ENCODE measurements at regions not wholly inside any gene's neighbourhood (a gene's known extent, or its start where the extent isn't known, plus 50 kb on each side); places are given as distances from the start of the nearest gene placed in this dataset.

DNA sequence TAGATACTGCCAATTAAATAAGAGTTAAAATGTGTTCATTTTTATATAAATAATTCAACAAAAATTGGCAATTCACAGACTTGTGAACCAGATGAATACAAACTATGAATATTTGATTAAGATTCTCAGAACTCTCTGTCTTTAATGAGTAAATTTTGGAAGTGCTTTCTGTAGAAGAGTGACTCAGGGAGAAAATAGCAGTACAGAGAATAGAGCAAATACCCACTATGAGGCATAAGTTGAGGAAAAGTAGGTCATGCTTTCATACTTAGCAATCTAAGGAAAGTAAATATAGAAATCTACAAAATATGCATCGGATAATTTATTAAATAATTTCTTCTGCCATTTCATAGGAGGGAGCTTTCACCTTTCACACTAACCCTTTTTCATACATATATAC lies 117.7 kb upstream of the TMEM106B start:
- H3K4me3 Mint-ChIP-seq = no peak overlapping the region
- intact Hi-C loops (cut with micrococcal nuclease) = no loop called here

GRCh38 chr7:12094365-12094921 lies 116.7 kb upstream of the TMEM106B start:
- intact Hi-C loops (cut with micrococcal nuclease) = no loop called here
- Histone ChIP-seq H3K9me3 (replicated peaks in 1 of 2; ENCODE audit: control insufficient read depth in 1 of 2, insufficient read depth in 1 of 2, low read length in 2 of 2) (peaks cover 0 to 3% of the 10 kb centered on the region in 2 donors), H2AFZ (ENCODE audit: insufficient read depth, low read depth, low read length, poor library complexity, severe bottlenecking) (no peak overlapping the region), H3K4me1 (ENCODE audit: control insufficient read depth in 1 of 2, insufficient read depth in 2 of 2, low read length in 2 of 2) (no peaks in the 10 kb centered on the region), H3K4me2 (replicated peaks; ENCODE audit: extremely low read depth, low read length, poor library complexity, severe bottlenecking) (no peak overlapping the region), H3K4me3 (replicated peaks in 1 of 3; ENCODE audit: low read depth in 2 of 3, low read length in 3 of 3) (no peak overlapping the region), H3K27ac (ENCODE audit: low read depth in 1 of 2, low read length in 2 of 2) (no peak overlapping the region), H3K9ac (ENCODE audit: insufficient read depth, low read length, poor library complexity, severe bottlenecking) (no peak overlapping the region), H3K79me2 (ENCODE audit: insufficient read depth, low read length) (no peaks in the 10 kb centered on the region), H3K36me3 (replicated peaks in 1 of 2; ENCODE audit: control insufficient read depth in 1 of 2, insufficient read depth in 2 of 2, low read length in 2 of 2) (no peaks in the 10 kb centered on the region), H3K27me3 (ENCODE audit: control insufficient read depth in 2 of 2, insufficient read depth in 2 of 2, low read length in 2 of 2) (no peaks in the 10 kb centered on the region), H4K20me1 (ENCODE audit: insufficient read depth, low read length) (no peaks in the 10 kb centered on the region)
- no peak for DNase-seq
- H3K9me3 Mint-ChIP-seq = peaks cover 0 to 9% (median 3%) of the 10 kb centered on the region in 7 donors
- TF ChIP-seq, protein P1, sequence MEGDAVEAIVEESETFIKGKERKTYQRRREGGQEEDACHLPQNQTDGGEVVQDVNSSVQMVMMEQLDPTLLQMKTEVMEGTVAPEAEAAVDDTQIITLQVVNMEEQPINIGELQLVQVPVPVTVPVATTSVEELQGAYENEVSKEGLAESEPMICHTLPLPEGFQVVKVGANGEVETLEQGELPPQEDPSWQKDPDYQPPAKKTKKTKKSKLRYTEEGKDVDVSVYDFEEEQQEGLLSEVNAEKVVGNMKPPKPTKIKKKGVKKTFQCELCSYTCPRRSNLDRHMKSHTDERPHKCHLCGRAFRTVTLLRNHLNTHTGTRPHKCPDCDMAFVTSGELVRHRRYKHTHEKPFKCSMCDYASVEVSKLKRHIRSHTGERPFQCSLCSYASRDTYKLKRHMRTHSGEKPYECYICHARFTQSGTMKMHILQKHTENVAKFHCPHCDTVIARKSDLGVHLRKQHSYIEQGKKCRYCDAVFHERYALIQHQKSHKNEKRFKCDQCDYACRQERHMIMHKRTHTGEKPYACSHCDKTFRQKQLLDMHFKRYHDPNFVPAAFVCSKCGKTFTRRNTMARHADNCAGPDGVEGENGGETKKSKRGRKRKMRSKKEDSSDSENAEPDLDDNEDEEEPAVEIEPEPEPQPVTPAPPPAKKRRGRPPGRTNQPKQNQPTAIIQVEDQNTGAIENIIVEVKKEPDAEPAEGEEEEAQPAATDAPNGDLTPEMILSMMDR (IDR thresholded peaks at IDR 0.05) = no peak
- WGBS (ENCODE audit: insufficient coverage) = no CpG with 5 or more reads among the region's 4 CpGs
- no peak overlapping the region for H3K27ac Mint-ChIP-seq
- H3K4me1 Mint-ChIP-seq = no peaks in the 10 kb centered on the region
- H3K27me3 Mint-ChIP-seq (ENCODE audit: low read depth in 3 of 3) = peaks cover 0 to 3% (median 0%) of the 10 kb centered on the region in 3 donors
- no peak overlapping the region for H3K4me3 Mint-ChIP-seq
- no peaks in the 10 kb centered on the region for H3K36me3 Mint-ChIP-seq

More for the DNA sequence above, 117.7 kb upstream of the TMEM106B start:
- no peaks in the 10 kb centered on the region for H3K79me2 ChIP-seq (ENCODE audit: insufficient read depth, low read length)
- no peak for DNase-seq
- H3K9ac ChIP-seq (ENCODE audit: insufficient read depth, low read length, poor library complexity, severe bottlenecking) = no peak overlapping the region
- H3K4me2 ChIP-seq (replicated peaks; ENCODE audit: extremely low read depth, low read length, poor library complexity, severe bottlenecking) = no peak overlapping the region
- TF ChIP-seq, protein P1 (IDR thresholded peaks at IDR 0.05) = no peak
- no peaks in the 10 kb centered on the region for H3K36me3 ChIP-seq (replicated peaks in 1 of 2; ENCODE audit: control insufficient read depth in 1 of 2, insufficient read depth in 2 of 2, low read length in 2 of 2)
- H3K4me3 ChIP-seq (replicated peaks in 1 of 3; ENCODE audit: low read depth in 2 of 3, low read length in 3 of 3) = no peak overlapping the region
- Mint-ChIP-seq H3K9me3 (peaks cover 0 to 7% (median 2%) of the 10 kb centered on the region in 7 donors), H3K27me3 (ENCODE audit: low read depth in 3 of 3) (peaks cover 0 to 3% (median 0%) of the 10 kb centered on the region in 3 donors), H3K27ac (no peak overlapping the region), H3K36me3 (no peaks in the 10 kb centered on the region), H3K4me1 (no peaks in the 10 kb centered on the region)
- no CpG with 5 or more reads among the region's 1 CpG for WGBS (ENCODE audit: insufficient coverage)
- no peaks in the 10 kb centered on the region for H4K20me1 ChIP-seq (ENCODE audit: insufficient read depth, low read length)
- H3K27me3 ChIP-seq (ENCODE audit: control insufficient read depth in 2 of 2, insufficient read depth in 2 of 2, low read length in 2 of 2) = no peaks in the 10 kb centered on the region
- H2AFZ ChIP-seq (ENCODE audit: insufficient read depth, low read depth, low read length, poor library complexity, severe bottlenecking) = no peak overlapping the region
- H3K27ac ChIP-seq (ENCODE audit: low read depth in 1 of 2, low read length in 2 of 2) = no peak overlapping the region
- H3K4me1 ChIP-seq (ENCODE audit: control insufficient read depth in 1 of 2, insufficient read depth in 2 of 2, low read length in 2 of 2) = no peaks in the 10 kb centered on the region
- H3K9me3 ChIP-seq (replicated peaks in 1 of 2; ENCODE audit: control insufficient read depth in 1 of 2, insufficient read depth in 1 of 2, low read length in 2 of 2) = peaks cover 0 to 3% of the 10 kb centered on the region in 2 donors
